ENCODE measurements at regions not wholly inside any gene's neighbourhood (a gene's known extent, or its start where the extent isn't known, plus 50 kb on each side); places are given as distances from the start of the nearest gene placed in this dataset.

GRCh38 chr20:56911946-56912345 lies 282.8 kb downstream of the TFAP2C start:
- TF ChIP-seq EZH2 (IDR thresholded peaks at IDR 0.05; ENCODE audit: borderline replicate concordance, control insufficient read depth, low read depth, low read length) (no peak), RUNX3 (IDR thresholded peaks at IDR 0.05; ENCODE audit: low read length) (no peak), ATF2 (IDR thresholded peaks at IDR 0.05; ENCODE audit: low read length) (no peak), HDGF (IDR thresholded peaks at IDR 0.05) (no peak), HDAC6 (IDR thresholded peaks at IDR 0.05; ENCODE audit: unreplicated experiment) (no peak), CTCF (IDR thresholded peaks at IDR 0.05 in 2 of 3, conservative IDR thresholded peaks at IDR 0.05 in 1 of 3; ENCODE audit: control insufficient read depth in 2 of 3, extremely low read depth in 1 of 3, insufficient read depth in 1 of 3, low read depth in 3 of 3, low read length in 3 of 3) (no peak), CBFB (IDR thresholded peaks at IDR 0.05; ENCODE audit: low read depth) (no peak)
